IMR-90 (cell line): ENCODE measurements at regions not wholly inside any gene's neighbourhood (a gene's known extent, or its start where the extent isn't known, plus 50 kb on each side); places are given as distances from the start of the nearest gene placed in this dataset.

Experiments used
- ATAC-seq: fragments of 200-7000 bp; cut with Tn5 transposase; 2 replicates; pipeline ENCODE4 v1.9.1; 2020; ENCODE audit warnings: low read depth, mild to moderate bottlenecking, moderate library complexity
- BruUV-seq: library from RNA; stranded (reverse); fragments of 400-500 nt; replicated peaks from 2 replicates; lab custom pipeline; 2021; lab: Mats Ljungman, UMichigan
- CTCF ChIA-PET: fragments of 300-600 bp; formaldehyde crosslinking; extraction: SDS; loops from one replicate; lab custom pipeline; 2021; ENCODE audit warnings: antibody characterized with exemption; lab: Yijun Ruan, JAX
- POLR2A ChIA-PET: fragments of 300-600 bp; sonication (Branson Sonifier 250); formaldehyde crosslinking; loops from one replicate; lab custom pipeline; 2022; ENCODE audit warnings: antibody characterized with exemption; ENCODE audit not compliant: unreplicated experiment; lab: Charles Lee
- DNase-seq: peaks from one replicate; pipeline ENCODE4 v3.0.0; 2013
- H2AFZ ChIP-seq: replicated peaks from 2 replicates; pipeline ENCODE3; 2013; ENCODE audit warnings: low read length, mild to moderate bottlenecking; ENCODE audit not compliant: poor library complexity
- H2AK5ac ChIP-seq: 2 replicates; pipeline ENCODE4 v1.6.1; 2013; ENCODE audit warnings: low read depth, low read length, inconsistent platforms
- H2AK9ac ChIP-seq: replicated peaks from 2 replicates; pipeline ENCODE3; 2013; ENCODE audit warnings: mild to moderate bottlenecking, low read depth, low read length, moderate library complexity; ENCODE audit not compliant: poor library complexity
- H2BK120ac ChIP-seq: 2 replicates; pipeline ENCODE4 v1.6.1; 2013; ENCODE audit warnings: low read depth, low read length, inconsistent platforms
- H2BK15ac ChIP-seq: 3 replicates; pipeline ENCODE4 v1.6.1; 2013; ENCODE audit warnings: low read depth, low read length, inconsistent platforms
- H2BK20ac ChIP-seq: 2 replicates; pipeline ENCODE4 v1.6.1; 2013; ENCODE audit warnings: low read depth, mild to moderate bottlenecking, inconsistent platforms, low read length, moderate library complexity
- H2BK5ac ChIP-seq: 2 replicates; pipeline ENCODE4 v1.6.1; 2013; ENCODE audit warnings: mild to moderate bottlenecking, low read depth, low read length, inconsistent platforms; ENCODE audit not compliant: poor library complexity, severe bottlenecking
- H3K14ac ChIP-seq: replicated peaks from 2 replicates; pipeline ENCODE4 v1.6.1; 2013; ENCODE audit warnings: low read depth, low read length, inconsistent platforms
- H3K18ac ChIP-seq: 2 replicates; pipeline ENCODE4 v1.6.1; 2013; ENCODE audit warnings: low read depth, low read length, control low read depth
- H3K23ac ChIP-seq: 2 replicates; pipeline ENCODE4 v1.6.1; 2013; ENCODE audit warnings: low read depth, low read length, inconsistent platforms
- H3K27ac ChIP-seq: 2 replicates; pipeline ENCODE4 v1.5.1; 2013; ENCODE audit warnings: mild to moderate bottlenecking, control low read depth, low read length; ENCODE audit not compliant: insufficient read depth
- H3K27me3 ChIP-seq: 2 replicates; pipeline ENCODE4 v1.6.1; 2013; ENCODE audit warnings: low read length; ENCODE audit not compliant: control insufficient read depth, insufficient read depth
- H3K36me3 ChIP-seq: 2 replicates; pipeline ENCODE4 v1.6.1; 2013; ENCODE audit warnings: low read length, mixed read lengths; ENCODE audit not compliant: control insufficient read depth, insufficient read depth
- H3K4ac ChIP-seq: 2 replicates; pipeline ENCODE4 v1.6.1; 2013; ENCODE audit warnings: low read depth, low read length, inconsistent platforms
- H3K4me1 ChIP-seq: 2 replicates; pipeline ENCODE4 v1.6.1; 2013; ENCODE audit warnings: low read length, mixed read lengths; ENCODE audit not compliant: control insufficient read depth, insufficient read depth
- H3K4me2 ChIP-seq: 2 replicates; pipeline ENCODE4 v1.6.1; 2013; ENCODE audit warnings: low read depth, mild to moderate bottlenecking, control low read depth, low read length, moderate library complexity
- H3K4me3 ChIP-seq: 2 replicates; pipeline ENCODE4 v1.5.1; 2013; ENCODE audit warnings: low read depth, mild to moderate bottlenecking, control low read depth, low read length, moderate library complexity; ENCODE audit not compliant: insufficient read depth
- H3K56ac ChIP-seq: 2 replicates; pipeline ENCODE4 v1.6.1; 2013; ENCODE audit warnings: low read length, inconsistent platforms; ENCODE audit not compliant: insufficient read depth; ENCODE audit errors: extremely low read depth
- H3K79me1 ChIP-seq, 2 experiments: 2 replicates each; pipeline ENCODE4 v1.6.1; 2013; ENCODE audit warnings: low read length in 2 of 2, inconsistent platforms in 1 of 2, low read depth in 1 of 2
- H3K9ac ChIP-seq: 2 replicates; pipeline ENCODE4 v1.6.1; 2013; ENCODE audit warnings: low read depth, low read length, control low read depth
- H3K9me1 ChIP-seq: 2 replicates; pipeline ENCODE4 v1.6.1; 2013; ENCODE audit warnings: low read length, inconsistent platforms; ENCODE audit not compliant: insufficient read depth
- H3K9me3 ChIP-seq: 2 replicates; pipeline ENCODE4 v1.6.1; 2013; ENCODE audit warnings: low read length; ENCODE audit not compliant: control insufficient read depth, insufficient read depth
- H4K20me1 ChIP-seq: 2 replicates; pipeline ENCODE4 v1.6.1; 2013; ENCODE audit warnings: low read length, inconsistent platforms; ENCODE audit not compliant: insufficient read depth
- H4K5ac ChIP-seq: 2 replicates; pipeline ENCODE4 v1.6.1; 2013; ENCODE audit warnings: mild to moderate bottlenecking, low read depth, low read length, control low read depth
- H4K8ac ChIP-seq, 2 experiments: 2 replicates each; pipeline ENCODE4 v1.6.1; 2013; ENCODE audit warnings: low read depth in 2 of 2, low read length in 2 of 2, control low read depth in 1 of 2, inconsistent platforms in 1 of 2
- H4K91ac ChIP-seq: 2 replicates; pipeline ENCODE4 v1.6.1; 2013; ENCODE audit warnings: low read depth, low read length, inconsistent platforms; ENCODE audit not compliant: insufficient read depth
- BHLHE40 ChIP-seq: fragments of 150-350 bp; IDR thresholded peaks from 2 replicates; pipeline ENCODE4 v1.6.1; 2016; ENCODE audit warnings: mild to moderate bottlenecking, low read depth, low read length
- CEBPB ChIP-seq: IDR thresholded peaks from 2 replicates; pipeline ENCODE4 v1.6.1; 2012; ENCODE audit warnings: low read depth, low read length, improper control_type of control experiment
- CHD1 ChIP-seq: IDR thresholded peaks from 2 replicates; pipeline ENCODE4 v1.6.1; 2012; ENCODE audit warnings: low read depth, low read length, improper control_type of control experiment
- FOS ChIP-seq: fragments of 150-350 bp; IDR thresholded peaks from 2 replicates; pipeline ENCODE4 v1.6.1; 2016; ENCODE audit warnings: low read depth, low read length
- MAFK ChIP-seq: IDR thresholded peaks from 2 replicates; pipeline ENCODE4 v1.6.1; 2012; ENCODE audit warnings: low read depth, low read length, improper control_type of control experiment
- MAZ ChIP-seq: IDR thresholded peaks from 2 replicates; pipeline ENCODE4 v1.6.1; 2012; ENCODE audit warnings: low read depth, mild to moderate bottlenecking, low read length, improper control_type of control experiment, moderate library complexity, borderline replicate concordance
- MXI1 ChIP-seq: IDR thresholded peaks from 2 replicates; pipeline ENCODE4 v1.6.1; 2012; ENCODE audit warnings: low read depth, mild to moderate bottlenecking, low read length, moderate library complexity, borderline replicate concordance
- NFE2L2 ChIP-seq: fragments of 150-350 bp; IDR thresholded peaks from 2 replicates; pipeline ENCODE4 v1.6.1; 2016; ENCODE audit warnings: low read depth, mild to moderate bottlenecking, low read length
- POLR2A ChIP-seq: IDR thresholded peaks from 2 replicates; pipeline ENCODE4 v1.6.1; 2012; ENCODE audit warnings: mild to moderate bottlenecking, low read depth, low read length
- RAD21 ChIP-seq: IDR thresholded peaks from 2 replicates; pipeline ENCODE4 v1.6.1; 2012; ENCODE audit warnings: low read length, improper control_type of control experiment
- RCOR1 ChIP-seq: IDR thresholded peaks from 2 replicates; pipeline ENCODE4 v1.6.1; 2012; ENCODE audit warnings: mild to moderate bottlenecking, low read length, improper control_type of control experiment; ENCODE audit not compliant: insufficient replicate concordance
- RFX5 ChIP-seq: IDR thresholded peaks from 2 replicates; pipeline ENCODE4 v1.8.0; 2012; ENCODE audit warnings: low read depth, mild to moderate bottlenecking, low read length, moderate library complexity
- SMC3 ChIP-seq: fragments of 150-350 bp; IDR thresholded peaks from 2 replicates; pipeline ENCODE4 v1.6.1; 2016; ENCODE audit warnings: low read depth, mild to moderate bottlenecking, antibody characterized with exemption, low read length, moderate library complexity
- WGBS, 2 experiments: methylation state at CpG; one replicate each; pipeline versions ENCODE4 v1.1.5 to v1.1.7; 2013; ENCODE audit warnings: missing lambda C conversion rate in 2 of 2; ENCODE audit not compliant: insufficient read length in 1 of 2; ENCODE audit errors: extremely low coverage in 2 of 2; 5-methylcytosine and 5-hydroxymethylcytosine counted together
- dilution Hi-C: fragments of 300-500 bp; cut with HindIII; formaldehyde crosslinking; loops from one replicate; pipeline ENCODE4 v1.14.3; 2018; ENCODE audit warnings: low sequenced_read_pairs; ENCODE audit not compliant: unreplicated experiment
- in situ Hi-C: fragments of 300-500 bp; cut with MboI; formaldehyde crosslinking; loops from 3 replicates; pipeline ENCODE4 v1.14.3; 2019; ENCODE audit warnings: low sequenced_read_pairs, inconsistent platforms, mixed read lengths
- intact Hi-C: fragments of 100-400 bp; cut with micrococcal nuclease; formaldehyde crosslinking; loops from 2 replicates; pipeline ENCODE4 v1.10.0; 2022
- TF ChIP-seq, protein P1 (sequence below): fragments of 150-350 bp; IDR thresholded peaks from 2 replicates; pipeline ENCODE4 v1.6.1; 2016; ENCODE audit warnings: low read depth, mild to moderate bottlenecking, low read length, moderate library complexity, borderline replicate concordance
- TF ChIP-seq, protein P2 (sequence below): conservative IDR thresholded peaks from 2 replicates; pipeline ENCODE4 v1.5.1; 2012; ENCODE audit warnings: mild to moderate bottlenecking, low read depth, low read length, improper control_type of control experiment
- TF ChIP-seq, protein P3 (sequence below): fragments of 150-350 bp; IDR thresholded peaks from 2 replicates; pipeline ENCODE4 v1.6.1; 2017; ENCODE audit warnings: mild to moderate bottlenecking, antibody characterized with exemption, low read length, low read depth

DNA sequence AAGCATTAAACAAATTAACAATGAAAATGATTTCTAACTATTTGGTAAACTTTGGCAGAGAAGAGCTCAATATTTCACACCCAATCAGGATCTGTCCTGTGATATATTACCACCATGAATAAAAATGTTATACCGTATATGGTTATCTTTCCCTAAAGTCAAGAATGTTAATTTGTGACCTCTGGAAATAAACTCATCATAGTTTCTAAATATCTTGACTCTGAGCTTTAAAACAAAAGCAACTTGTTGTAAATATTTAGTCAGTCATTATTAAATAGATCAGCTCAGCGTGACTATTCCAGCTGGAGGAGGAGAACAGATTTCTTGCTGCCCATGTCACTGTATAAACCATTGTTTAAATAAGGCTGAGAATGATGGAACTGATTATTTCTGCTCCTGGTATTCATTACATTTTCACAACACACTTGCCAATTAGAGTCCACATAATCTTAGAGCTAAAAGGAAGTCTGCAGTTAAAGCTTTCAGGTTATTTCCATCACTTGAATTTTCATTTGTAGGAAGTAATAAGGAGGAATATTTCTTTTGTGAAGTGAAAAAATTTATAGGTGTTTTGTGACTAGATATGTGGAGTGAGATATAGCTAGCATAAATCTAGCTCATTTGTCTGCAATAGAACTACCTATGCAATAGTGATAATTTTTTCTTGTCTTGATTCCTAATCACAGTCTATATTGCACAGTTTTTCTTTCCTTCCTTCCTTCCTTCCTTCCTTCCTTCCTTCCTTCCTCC is 106.5 kb upstream of the P2RY1 start:
- intact Hi-C loops: no loop called here

More for the DNA sequence above, 106.5 kb upstream of the P2RY1 start:
- H2BK15ac ChIP-seq: no peak overlapping the region
- no peak overlapping the region for H2AFZ ChIP-seq
- no peak for DNase-seq
- in situ Hi-C loops (no loop called here), dilution Hi-C loops (no loop called here)
- H2BK20ac ChIP-seq: no peak overlapping the region
- CTCF ChIA-PET: interaction anchor here (0.6 kb wide), 1 partner anchor 1222 kb away, joined by 6 read pairs; no protein-coding TSS in a partner anchor
- no peak overlapping the region for H4K5ac ChIP-seq
- no peak overlapping the region for H2AK9ac ChIP-seq
- H3K4me3 ChIP-seq: no peak overlapping the region
- no peak overlapping the region for H4K8ac ChIP-seq
- H4K91ac ChIP-seq: no peak overlapping the region
- TF ChIP-seq RCOR1: no peak
- TF ChIP-seq MAZ: no peak
- no peak for TF ChIP-seq MXI1
- no peak for TF ChIP-seq BHLHE40
- TF ChIP-seq, protein P1, sequence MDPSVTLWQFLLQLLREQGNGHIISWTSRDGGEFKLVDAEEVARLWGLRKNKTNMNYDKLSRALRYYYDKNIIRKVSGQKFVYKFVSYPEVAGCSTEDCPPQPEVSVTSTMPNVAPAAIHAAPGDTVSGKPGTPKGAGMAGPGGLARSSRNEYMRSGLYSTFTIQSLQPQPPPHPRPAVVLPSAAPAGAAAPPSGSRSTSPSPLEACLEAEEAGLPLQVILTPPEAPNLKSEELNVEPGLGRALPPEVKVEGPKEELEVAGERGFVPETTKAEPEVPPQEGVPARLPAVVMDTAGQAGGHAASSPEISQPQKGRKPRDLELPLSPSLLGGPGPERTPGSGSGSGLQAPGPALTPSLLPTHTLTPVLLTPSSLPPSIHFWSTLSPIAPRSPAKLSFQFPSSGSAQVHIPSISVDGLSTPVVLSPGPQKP: no peak
- TF ChIP-seq RAD21: no peak
- TF ChIP-seq CHD1: no peak
- TF ChIP-seq RFX5: no peak
- no peak for TF ChIP-seq FOS
- TF ChIP-seq, protein P2, sequence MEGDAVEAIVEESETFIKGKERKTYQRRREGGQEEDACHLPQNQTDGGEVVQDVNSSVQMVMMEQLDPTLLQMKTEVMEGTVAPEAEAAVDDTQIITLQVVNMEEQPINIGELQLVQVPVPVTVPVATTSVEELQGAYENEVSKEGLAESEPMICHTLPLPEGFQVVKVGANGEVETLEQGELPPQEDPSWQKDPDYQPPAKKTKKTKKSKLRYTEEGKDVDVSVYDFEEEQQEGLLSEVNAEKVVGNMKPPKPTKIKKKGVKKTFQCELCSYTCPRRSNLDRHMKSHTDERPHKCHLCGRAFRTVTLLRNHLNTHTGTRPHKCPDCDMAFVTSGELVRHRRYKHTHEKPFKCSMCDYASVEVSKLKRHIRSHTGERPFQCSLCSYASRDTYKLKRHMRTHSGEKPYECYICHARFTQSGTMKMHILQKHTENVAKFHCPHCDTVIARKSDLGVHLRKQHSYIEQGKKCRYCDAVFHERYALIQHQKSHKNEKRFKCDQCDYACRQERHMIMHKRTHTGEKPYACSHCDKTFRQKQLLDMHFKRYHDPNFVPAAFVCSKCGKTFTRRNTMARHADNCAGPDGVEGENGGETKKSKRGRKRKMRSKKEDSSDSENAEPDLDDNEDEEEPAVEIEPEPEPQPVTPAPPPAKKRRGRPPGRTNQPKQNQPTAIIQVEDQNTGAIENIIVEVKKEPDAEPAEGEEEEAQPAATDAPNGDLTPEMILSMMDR: no peak
- TF ChIP-seq POLR2A: no peak
- no peak for TF ChIP-seq NFE2L2
- TF ChIP-seq CEBPB: no peak
- TF ChIP-seq, protein P3, sequence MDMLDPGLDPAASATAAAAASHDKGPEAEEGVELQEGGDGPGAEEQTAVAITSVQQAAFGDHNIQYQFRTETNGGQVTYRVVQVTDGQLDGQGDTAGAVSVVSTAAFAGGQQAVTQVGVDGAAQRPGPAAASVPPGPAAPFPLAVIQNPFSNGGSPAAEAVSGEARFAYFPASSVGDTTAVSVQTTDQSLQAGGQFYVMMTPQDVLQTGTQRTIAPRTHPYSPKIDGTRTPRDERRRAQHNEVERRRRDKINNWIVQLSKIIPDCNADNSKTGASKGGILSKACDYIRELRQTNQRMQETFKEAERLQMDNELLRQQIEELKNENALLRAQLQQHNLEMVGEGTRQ: no peak
- TF ChIP-seq MAFK: no peak
- no peak for TF ChIP-seq SMC3
- no peak overlapping the region for H2BK5ac ChIP-seq
- H3K9ac ChIP-seq: no peak overlapping the region
- WGBS, 2 experiments: no CpG with 5 or more reads among the region's 2 CpGs
- H3K23ac ChIP-seq: no peak overlapping the region
- H3K4me2 ChIP-seq: no peak overlapping the region; the same call in 1 of the 2 replicates
- no peak overlapping the region for H2AK5ac ChIP-seq
- POLR2A ChIA-PET: no interaction called here
- no TSS peak for BruUV-seq
- no peaks in the 10 kb centered on the region for H3K9me1 ChIP-seq
- H4K20me1 ChIP-seq: no peaks in the 10 kb centered on the region
- ATAC-seq: peak; percentile 85
- no peaks in the 10 kb centered on the region for H3K9me3 ChIP-seq
- no peaks in the 10 kb centered on the region for H3K36me3 ChIP-seq
- H3K14ac ChIP-seq: no peak overlapping the region
- H3K27me3 ChIP-seq: no peaks in the 10 kb centered on the region
- no peaks in the 10 kb centered on the region for H3K79me1 ChIP-seq
- H2BK120ac ChIP-seq: no peak overlapping the region
- peaks cover 1% of the 10 kb centered on the region; the same call in 1 of the 2 replicates for H3K4me1 ChIP-seq
- H3K4ac ChIP-seq: no peak overlapping the region
- no peak overlapping the region for H3K27ac ChIP-seq
- H3K18ac ChIP-seq: no peak overlapping the region; the same call in 1 of the 2 replicates
- H3K56ac ChIP-seq: no peak overlapping the region
